Left lobe of liver (tissue), 2 donors: ENCODE measurements at regions not wholly inside any gene's neighbourhood (a gene's known extent, or its start where the extent isn't known, plus 50 kb on each side); places are given as distances from the start of the nearest gene placed in this dataset.
"Not testable (repeated sequence)": the region's sequence is repeated elsewhere in the genome, so short reads cannot be mapped to it uniquely, and the experiment has no call there.

Experiments used
- ATAC-seq: fragments of 200-7000 bp; cut with Tn5 transposase; one replicate; pipeline ENCODE4 v1.9.1; 2020; ENCODE audit warnings: mild to moderate bottlenecking, moderate library complexity
- DNase-seq: peaks from one replicate; pipeline ENCODE4 v3.0.0-alpha.2; 2020; ENCODE audit warnings: low spot score
- donor health status: DM: no; HTN: no; CAD: no; lungs with moderate emphysema.
- donor health status: DM: no; HTN: yes; CAD: no.

DNA sequence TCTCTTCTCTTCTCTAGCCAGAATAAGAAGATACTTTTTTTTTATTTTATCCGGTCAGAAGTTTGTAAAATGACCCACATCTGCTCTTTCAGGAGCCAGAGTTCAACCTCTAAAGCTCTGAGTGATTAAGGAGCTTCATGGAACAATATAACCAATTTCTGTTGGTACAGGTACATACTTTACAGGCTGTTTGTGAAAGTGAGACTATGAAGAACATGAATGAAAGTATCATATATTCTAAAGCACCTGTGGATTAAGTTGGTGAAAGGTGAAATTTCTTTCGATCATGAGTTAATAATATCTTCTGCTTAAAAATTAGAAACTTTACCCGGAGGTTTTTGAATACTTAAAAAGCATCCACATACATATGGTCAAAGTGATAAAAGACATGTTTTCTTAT lies 65.2 kb downstream of the DMRT2 start:
- DNase-seq (no peak), ATAC-seq (no peak)

GRCh38 chr9:1117439-1117838 lies 67.3 kb downstream of the DMRT2 start:
- DNase-seq, result no peak
- no peak for ATAC-seq

DNA sequence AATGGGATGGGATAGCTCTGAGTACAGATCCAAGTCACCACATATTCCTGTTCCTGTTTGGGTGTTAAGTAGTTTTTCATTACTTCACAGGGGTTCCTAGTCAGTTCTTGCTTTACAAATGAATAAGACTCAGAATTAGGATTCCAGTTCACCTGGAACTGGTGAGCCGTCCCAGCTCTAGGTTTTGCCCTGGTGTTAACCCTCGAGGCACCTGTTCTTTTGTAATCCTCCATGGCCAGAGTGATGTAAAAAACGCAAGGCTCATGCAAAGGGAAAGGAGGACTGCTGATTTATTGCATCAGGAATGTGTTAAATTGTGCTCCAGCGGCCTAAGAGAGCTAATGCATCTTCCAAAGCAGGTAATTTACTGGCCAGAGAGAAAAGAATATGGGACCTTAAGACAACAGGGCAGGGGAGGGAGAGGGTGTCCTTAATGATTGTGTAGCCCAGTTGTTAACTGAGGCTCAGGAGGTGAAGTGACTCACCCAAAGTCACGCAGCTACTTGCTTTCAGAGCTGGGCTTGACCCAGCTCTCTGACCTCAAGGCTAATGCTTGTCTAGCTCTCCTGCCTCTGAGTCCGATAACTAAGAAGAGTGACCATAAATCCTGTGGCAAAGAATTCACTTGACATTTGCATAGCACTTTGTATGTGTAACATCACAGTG lies 70.5 kb downstream of the DMRT2 start:
- DNase-seq (no peak), ATAC-seq (no peak)

GRCh38 chr9:1125741-1126140 lies 75.6 kb downstream of the DMRT2 start:
- ATAC-seq (no peak), DNase-seq (no peak)

GRCh38 chr9:1128046-1128445 lies 77.9 kb downstream of the DMRT2 start:
- no peak for ATAC-seq

DNA sequence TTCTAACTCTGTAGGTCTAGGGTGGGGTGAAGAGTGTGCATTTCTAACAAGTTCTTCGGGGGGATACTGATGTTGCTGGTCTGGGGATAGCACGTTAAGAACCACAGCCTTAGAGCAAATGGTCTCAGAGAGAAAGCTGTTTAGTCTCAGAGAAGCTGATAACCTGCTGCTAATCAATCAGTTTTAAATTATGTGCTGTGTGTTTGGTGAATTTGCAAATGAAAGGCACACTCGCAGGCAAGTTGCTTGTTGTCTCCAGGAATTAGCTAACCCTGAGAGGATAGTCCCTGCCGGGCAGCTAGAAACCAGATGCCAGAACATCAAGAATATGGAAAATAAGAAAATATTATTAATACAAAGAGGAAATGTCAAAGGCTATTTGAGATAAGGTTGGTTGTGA lies 79.2 kb downstream of the DMRT2 start:
- DNase-seq (no peak), ATAC-seq (no peak)

More at GRCh38 chr9:1128046-1128445, 77.9 kb downstream of the DMRT2 start:
- no peak for DNase-seq

GRCh38 chr9:1140057-1140456 lies 89.9 kb downstream of the DMRT2 start:
- ATAC-seq, result no peak
- no peak for DNase-seq

DNA sequence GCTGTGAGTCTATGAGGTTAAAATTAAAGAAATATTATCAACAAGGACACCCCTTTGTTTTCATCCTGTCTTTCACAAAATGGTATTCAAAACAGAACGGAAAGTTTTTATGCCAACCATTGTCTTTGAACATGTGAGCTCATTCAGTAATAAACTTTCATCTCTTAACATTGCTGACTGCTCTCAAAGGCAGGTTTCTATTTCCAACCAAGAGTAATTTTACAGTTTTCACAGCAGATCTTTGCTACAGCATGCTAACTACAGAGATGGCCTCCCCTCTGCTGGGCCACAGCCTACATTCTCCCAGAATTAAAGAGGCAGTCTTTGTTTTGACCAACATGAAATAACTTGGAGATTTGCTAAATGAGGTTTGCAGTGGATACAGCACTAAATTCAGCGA lies 101.5 kb downstream of the DMRT2 start:
- ATAC-seq (no peak), DNase-seq (no peak)

DNA sequence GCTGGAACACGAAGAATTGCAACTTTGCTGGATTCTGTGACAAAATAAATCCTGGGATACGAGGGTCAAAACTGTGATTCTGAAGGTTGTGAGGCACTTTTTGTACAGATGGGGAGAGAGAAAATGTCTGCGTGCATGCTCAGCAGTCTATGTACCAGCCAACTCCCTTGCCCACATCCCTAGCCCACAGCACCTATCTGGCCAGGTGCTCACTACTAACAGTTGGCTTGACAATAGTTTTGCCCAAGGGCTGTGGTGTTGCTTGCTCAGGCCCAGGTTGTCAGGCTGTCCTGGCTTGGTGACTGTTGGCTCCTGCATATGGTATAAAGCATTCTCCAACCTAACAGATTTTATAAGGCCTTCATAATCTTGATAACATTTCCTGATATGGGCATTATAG lies 102.0 kb downstream of the DMRT2 start:
- DNase-seq (no peak), ATAC-seq (no peak)

DNA sequence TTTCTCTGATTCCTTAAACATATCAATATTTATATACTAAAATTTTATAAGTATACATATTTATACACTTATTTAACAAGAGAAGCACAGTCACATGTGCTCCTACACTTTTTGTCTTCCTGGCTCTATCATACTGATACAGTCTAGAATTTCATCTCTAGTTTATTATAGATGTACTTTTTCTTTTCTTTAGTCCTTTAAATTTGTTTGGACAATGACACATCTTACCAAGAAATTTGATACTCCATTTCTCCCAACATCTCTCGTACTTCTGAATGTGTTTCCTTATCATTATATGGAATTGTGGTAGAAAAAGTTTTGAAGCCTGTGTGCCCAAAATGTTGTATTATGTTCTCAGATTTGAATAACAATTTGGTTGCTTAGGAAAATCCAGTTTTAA lies 104.6 kb downstream of the DMRT2 start:
- ATAC-seq, result no peak
- DNase-seq, result no peak

- DNase-seq (no peak), ATAC-seq (peak; percentile 78)
Measured at GRCh38 chr9:1155602-1156001, 105.4 kb downstream of the DMRT2 start.

DNA sequence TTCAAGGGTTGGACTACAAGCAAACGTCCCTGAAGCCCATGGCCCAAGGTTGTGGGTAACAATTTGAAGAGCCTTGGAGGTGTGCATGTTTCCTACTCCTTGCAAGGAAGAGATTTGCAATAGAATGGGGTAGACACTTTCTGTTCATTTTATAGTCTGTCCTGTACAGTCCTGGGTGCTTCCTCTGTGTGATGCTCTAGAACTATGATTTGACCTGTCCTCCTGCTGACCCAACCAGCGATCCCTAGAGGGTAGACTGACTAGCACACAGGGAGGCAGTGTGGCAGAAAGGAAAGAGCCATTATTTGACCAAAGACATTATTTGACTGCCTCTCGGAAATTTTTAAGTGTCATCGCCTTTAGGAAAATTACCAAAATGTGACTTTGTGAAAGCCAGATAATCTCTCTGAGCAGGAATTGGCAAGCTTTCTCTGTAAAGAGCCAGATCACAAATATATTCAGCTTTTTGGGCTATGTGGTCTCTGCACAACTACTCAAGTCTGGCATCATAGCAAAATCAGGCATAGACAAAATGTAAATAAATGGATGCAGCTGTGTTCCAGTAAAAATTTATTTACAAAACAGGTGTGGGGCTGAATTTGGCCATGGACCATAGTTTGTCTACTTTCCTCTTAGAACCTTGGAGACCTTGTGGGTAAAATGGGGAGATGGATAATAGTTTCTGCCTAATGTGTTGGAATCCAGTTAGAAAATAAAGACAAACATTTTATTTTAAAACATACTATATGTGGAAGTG lies 106.8 kb downstream of the DMRT2 start:
- ATAC-seq, result peak; percentile 70
- no peak for DNase-seq

- ATAC-seq (no peak), DNase-seq (no peak)
Measured at GRCh38 chr9:1157836-1158235, 107.7 kb downstream of the DMRT2 start.

GRCh38 chr9:1170918-1171317 lies 120.8 kb downstream of the DMRT2 start:
- ATAC-seq (no peak), DNase-seq (no peak)

DNA sequence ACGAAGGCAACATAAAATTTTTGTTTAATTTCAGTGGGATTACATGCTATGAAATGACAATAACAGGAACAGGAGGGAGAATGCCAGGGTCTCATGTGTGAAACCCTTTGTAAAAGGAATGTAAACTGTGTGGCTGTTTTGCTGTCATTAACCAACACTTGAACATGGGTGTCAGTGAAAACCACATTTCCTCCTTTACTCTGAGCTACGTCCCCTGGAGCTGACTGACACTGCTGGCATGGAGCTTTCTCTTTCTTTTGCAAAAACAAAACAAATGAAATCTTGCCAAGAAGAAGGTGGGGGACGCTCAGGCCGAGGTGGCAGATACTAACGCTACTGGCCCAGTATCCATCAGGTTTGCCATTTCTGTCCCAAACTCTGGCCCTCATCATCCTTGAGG lies 121.4 kb downstream of the DMRT2 start:
- DNase-seq (no peak), ATAC-seq (no peak)

DNA sequence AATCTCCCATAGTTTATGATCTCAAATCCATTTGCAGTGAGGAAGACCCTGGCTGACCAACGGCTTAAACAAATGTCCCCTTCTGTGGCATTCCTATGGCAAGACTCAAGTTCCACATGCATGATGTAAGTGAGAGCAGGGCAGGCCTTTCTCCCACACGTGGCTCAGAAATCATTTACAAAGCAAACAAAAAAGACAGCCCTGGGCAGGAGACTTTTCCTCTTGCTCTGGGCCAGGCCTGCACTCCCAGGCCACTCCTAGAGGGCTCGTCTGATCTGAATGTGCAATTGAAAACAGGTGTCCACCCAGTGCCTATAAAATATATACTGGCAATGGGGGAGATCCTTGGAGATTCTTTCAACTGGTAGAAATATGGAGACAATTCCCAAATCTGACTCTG lies 123.1 kb downstream of the DMRT2 start:
- DNase-seq, result no peak
- ATAC-seq, result peak; percentile 90

- DNase-seq (no peak), ATAC-seq (no peak)
Measured at GRCh38 chr9:1173993-1174392, 123.8 kb downstream of the DMRT2 start.

- ATAC-seq (no peak), DNase-seq (no peak)
Measured at GRCh38 chr9:1179366-1179765, 129.2 kb downstream of the DMRT2 start.

DNA sequence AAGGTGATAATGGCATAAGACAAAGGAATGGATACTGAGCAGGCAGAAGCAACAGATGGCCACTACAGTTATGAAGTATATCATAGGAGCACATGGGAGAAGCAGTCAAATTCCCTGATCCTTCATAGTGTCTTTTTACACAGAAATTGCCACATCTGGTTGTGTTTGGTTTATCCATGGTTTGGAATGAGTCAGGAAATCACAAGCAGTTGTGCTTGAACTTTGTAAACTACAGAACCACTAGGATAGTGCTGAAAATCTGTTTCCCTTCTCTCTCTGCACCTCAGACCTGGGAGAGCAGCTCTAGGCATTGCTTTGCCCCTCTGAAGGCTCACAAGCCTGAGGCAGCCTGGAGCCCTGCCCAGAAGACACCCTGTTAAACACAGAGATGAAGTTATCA lies 134.0 kb downstream of the DMRT2 start:
- DNase-seq (no peak), ATAC-seq (no peak)

DNA sequence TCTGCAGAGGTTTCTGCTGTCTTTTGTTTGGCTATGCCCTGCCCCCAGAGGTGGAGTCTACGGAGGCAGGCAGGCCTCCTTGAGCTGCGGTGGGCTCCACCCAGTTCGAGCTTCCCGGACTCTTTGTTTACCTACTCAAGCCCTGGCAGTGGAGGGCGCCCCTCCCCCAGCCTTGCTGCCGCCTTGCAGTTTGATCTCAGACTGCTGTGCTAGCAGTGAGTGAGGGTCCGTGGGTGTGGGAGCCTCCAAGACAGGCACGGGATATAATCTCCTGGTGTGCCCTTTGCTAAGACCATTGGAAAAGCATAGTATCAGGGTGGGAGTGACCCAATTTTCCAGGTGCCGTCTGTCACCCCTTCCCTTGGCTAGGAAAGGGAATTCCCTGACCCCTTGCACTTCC lies 137.0 kb downstream of the DMRT2 start:
- DNase-seq, ATAC-seq: not testable (repeated sequence)

DNA sequence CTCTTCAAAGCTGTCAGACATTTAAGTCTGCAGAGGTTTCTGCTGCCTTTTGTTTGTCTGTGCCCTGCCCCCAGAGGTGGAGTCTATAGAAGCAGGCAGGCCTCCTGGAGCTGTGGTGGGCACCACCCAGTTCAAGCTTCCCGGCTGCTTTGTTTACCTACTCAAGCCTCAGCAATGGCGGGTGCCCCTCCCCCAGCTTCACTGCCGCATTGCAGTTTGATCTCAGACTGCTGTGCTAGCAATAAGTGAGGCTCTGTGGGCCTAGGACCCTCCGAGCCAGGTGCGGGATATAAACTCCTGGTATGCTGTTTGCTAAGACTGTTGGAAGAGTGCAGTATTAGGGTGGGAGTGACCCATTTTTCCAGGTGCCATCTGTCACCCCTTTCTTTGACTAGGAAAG lies 145.5 kb downstream of the DMRT2 start:
- not testable (repeated sequence) for DNase-seq, ATAC-seq

DNA sequence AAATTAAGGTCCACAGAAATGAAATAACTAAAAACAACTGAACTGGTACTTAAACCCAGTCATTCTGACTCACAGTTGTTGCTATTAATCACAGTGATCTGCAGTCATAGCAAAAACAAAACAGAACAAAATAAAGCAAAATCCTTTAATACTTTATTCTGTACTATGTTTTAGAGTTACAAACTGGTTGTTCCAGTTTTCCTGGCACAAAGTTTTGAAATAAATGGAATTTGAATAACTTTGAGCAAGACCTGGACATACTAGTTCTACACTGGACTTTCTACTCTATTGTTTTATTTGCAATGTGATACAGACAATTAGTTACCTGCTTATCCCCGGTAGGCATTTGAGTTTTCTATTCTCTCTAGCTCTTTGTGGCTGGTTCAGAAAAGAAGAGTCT lies 147.9 kb downstream of the DMRT2 start:
- DNase-seq, result no peak

GRCh38 chr9:1200847-1201251 lies 150.7 kb downstream of the DMRT2 start:
- ATAC-seq (peak; percentile 90), DNase-seq (peak; percentile 94)

More for the DNA sequence above, 147.9 kb downstream of the DMRT2 start:
- ATAC-seq, result no peak
